GM23338 (cell line): ENCODE measurements at regions not wholly inside any gene's neighbourhood (a gene's known extent, or its start where the extent isn't known, plus 50 kb on each side); places are given as distances from the start of the nearest gene placed in this dataset.
"Not testable (repeated sequence)": the region's sequence is repeated elsewhere in the genome, so short reads cannot be mapped to it uniquely, and the experiment has no call there.

Experiments used
- ATAC-seq: fragments of 200-7000 bp; cut with Tn5 transposase; 3 replicates; pipeline ENCODE4 v1.9.1; 2020
- DNase-seq: peaks from one replicate; pipeline ENCODE4 v3.0.0-alpha.2; 2015; ENCODE audit warnings: low spot score
- H2AFZ ChIP-seq: fragments of 200-600 bp; sonication (generic); 2 replicates; pipeline ENCODE4 v1.8.0; 2016; ENCODE audit warnings: antibody characterized with exemption, mild to moderate bottlenecking, moderate library complexity
- H3F3A ChIP-seq: fragments of 200-600 bp; sonication (generic); replicated peaks from 2 replicates; pipeline ENCODE4 v1.8.0; 2017; ENCODE audit warnings: antibody characterized with exemption, mixed run types, low read depth
- H3K27ac ChIP-seq: fragments of 200-600 bp; sonication (generic); 2 replicates; pipeline ENCODE4 v1.6.1; 2016; ENCODE audit warnings: low read depth
- H3K27me3 ChIP-seq: fragments of 200-600 bp; sonication (generic); 2 replicates; pipeline ENCODE4 v1.8.0; 2016; ENCODE audit warnings: mild to moderate bottlenecking, mixed run types, moderate library complexity; ENCODE audit not compliant: insufficient read depth
- H3K36me3 ChIP-seq: fragments of 200-600 bp; sonication (generic); 2 replicates; pipeline ENCODE4 v1.8.0; 2016; ENCODE audit warnings: mild to moderate bottlenecking; ENCODE audit not compliant: insufficient read depth
- H3K4me1 ChIP-seq: fragments of 200-600 bp; sonication (generic); 2 replicates; pipeline ENCODE4 v1.8.0; 2016; ENCODE audit warnings: mild to moderate bottlenecking, moderate library complexity; ENCODE audit not compliant: insufficient read depth
- H3K4me2 ChIP-seq: fragments of 200-600 bp; sonication (generic); 2 replicates; pipeline ENCODE4 v1.7.1; 2017; ENCODE audit warnings: mixed run types
- H3K4me3 ChIP-seq: fragments of 200-600 bp; sonication (generic); 2 replicates; pipeline ENCODE4 v1.6.1; 2016; ENCODE audit warnings: mixed run types
- H3K79me2 ChIP-seq: fragments of 200-600 bp; sonication (generic); replicated peaks from 2 replicates; pipeline ENCODE4 v1.8.0; 2017; ENCODE audit warnings: mild to moderate bottlenecking; ENCODE audit not compliant: insufficient read depth
- H3K9me2 ChIP-seq: fragments of 200-600 bp; sonication (generic); 2 replicates; pipeline ENCODE4 v1.8.0; 2017; ENCODE audit not compliant: insufficient read depth
- H4K20me1 ChIP-seq: fragments of 200-600 bp; sonication (generic); replicated peaks from 2 replicates; pipeline ENCODE4 v1.8.0; 2017; ENCODE audit warnings: mild to moderate bottlenecking; ENCODE audit not compliant: insufficient read depth
- H3K27ac Mint-ChIP-seq: 2 replicates; pipeline ENCODE4 v1.8.0; 2020; ENCODE audit warnings: inconsistent platforms, mild to moderate bottlenecking, moderate library complexity, mixed read lengths
- H3K27me3 Mint-ChIP-seq: 3 replicates; pipeline ENCODE4 v1.8.0; 2022; ENCODE audit warnings: low read depth, mild to moderate bottlenecking, moderate library complexity, mixed read lengths, inconsistent platforms; ENCODE audit not compliant: insufficient read depth, poor library complexity
- H3K36me3 Mint-ChIP-seq: 3 replicates; pipeline ENCODE4 v1.8.0; 2021; ENCODE audit warnings: low read depth, mild to moderate bottlenecking, inconsistent platforms, moderate library complexity, mixed read lengths
- H3K4me1 Mint-ChIP-seq: 3 replicates; pipeline ENCODE4 v1.8.0; 2020; ENCODE audit warnings: mild to moderate bottlenecking, inconsistent platforms, mixed read lengths
- H3K4me3 Mint-ChIP-seq: 3 replicates; pipeline ENCODE4 v1.8.0; 2021; ENCODE audit warnings: moderate library complexity, mild to moderate bottlenecking, inconsistent platforms, mixed read lengths
- H3K9me3 Mint-ChIP-seq: 3 replicates; pipeline ENCODE4 v1.8.0; 2020; ENCODE audit warnings: moderate library complexity, mild to moderate bottlenecking, inconsistent platforms, mixed read lengths

GRCh38 chr9:61953108-61953507, 763.3 kb downstream of the SPATA31A7 start:
- H3K27ac Mint-ChIP-seq, H3K4me3 Mint-ChIP-seq, H3K36me3 Mint-ChIP-seq, H3K4me1 ChIP-seq, ATAC-seq, H3K79me2 ChIP-seq, H3K27me3 ChIP-seq, H3K36me3 ChIP-seq, H3K4me3 ChIP-seq, H3K27me3 Mint-ChIP-seq, H3F3A ChIP-seq, H3K4me2 ChIP-seq, H2AFZ ChIP-seq, DNase-seq, H3K27ac ChIP-seq, H4K20me1 ChIP-seq, H3K4me1 Mint-ChIP-seq, H3K9me2 ChIP-seq, H3K9me3 Mint-ChIP-seq: not testable (repeated sequence)

GRCh38 chr9:61971635-61972034, 781.8 kb downstream of the SPATA31A7 start:
- H3K27ac ChIP-seq, DNase-seq, H3K4me3 Mint-ChIP-seq, H3K27me3 ChIP-seq, H3K9me2 ChIP-seq, H3K36me3 Mint-ChIP-seq, H3K4me1 Mint-ChIP-seq, H3F3A ChIP-seq, H3K27ac Mint-ChIP-seq, ATAC-seq, H3K27me3 Mint-ChIP-seq, H3K79me2 ChIP-seq, H3K4me1 ChIP-seq, H2AFZ ChIP-seq, H3K4me3 ChIP-seq, H4K20me1 ChIP-seq, H3K36me3 ChIP-seq, H3K4me2 ChIP-seq, H3K9me3 Mint-ChIP-seq: not testable (repeated sequence)

GRCh38 chr9:61974501-61974900, 784.7 kb downstream of the SPATA31A7 start:
- not testable (repeated sequence) for H4K20me1 ChIP-seq, H3K4me3 Mint-ChIP-seq, H3K27me3 Mint-ChIP-seq, H3K79me2 ChIP-seq, DNase-seq, H3K36me3 ChIP-seq, H3F3A ChIP-seq, H3K4me2 ChIP-seq, H3K9me2 ChIP-seq, H3K27ac ChIP-seq, H3K27ac Mint-ChIP-seq, ATAC-seq, H3K9me3 Mint-ChIP-seq, H3K4me1 ChIP-seq, H3K36me3 Mint-ChIP-seq, H3K27me3 ChIP-seq, H3K4me1 Mint-ChIP-seq, H2AFZ ChIP-seq, H3K4me3 ChIP-seq

GRCh38 chr9:61976318-61976717, 786.5 kb downstream of the SPATA31A7 start:
- H3K4me2 ChIP-seq, H3K27ac Mint-ChIP-seq, H3K27me3 Mint-ChIP-seq, H3K4me1 ChIP-seq, DNase-seq, H3K4me3 Mint-ChIP-seq, H3F3A ChIP-seq, H3K36me3 Mint-ChIP-seq, H2AFZ ChIP-seq, H3K4me1 Mint-ChIP-seq, H3K27ac ChIP-seq, H4K20me1 ChIP-seq, H3K9me2 ChIP-seq, H3K27me3 ChIP-seq, H3K36me3 ChIP-seq, H3K4me3 ChIP-seq, H3K79me2 ChIP-seq, H3K9me3 Mint-ChIP-seq: not testable (repeated sequence)
- ATAC-seq: peak; percentile 68

- not testable (repeated sequence) for H3K4me3 ChIP-seq, H3K9me3 Mint-ChIP-seq, ATAC-seq, H3K27me3 ChIP-seq, H3K27ac Mint-ChIP-seq, H2AFZ ChIP-seq, H3K4me1 ChIP-seq, H3K79me2 ChIP-seq, H3K36me3 ChIP-seq, H3F3A ChIP-seq, DNase-seq, H4K20me1 ChIP-seq, H3K27me3 Mint-ChIP-seq, H3K36me3 Mint-ChIP-seq, H3K4me1 Mint-ChIP-seq, H3K4me3 Mint-ChIP-seq, H3K27ac ChIP-seq, H3K4me2 ChIP-seq, H3K9me2 ChIP-seq
Observed at GRCh38 chr9:61982727-61983126, 792.9 kb downstream of the SPATA31A7 start.

- H3K27me3 Mint-ChIP-seq, H3K36me3 ChIP-seq, H3K4me3 Mint-ChIP-seq, H3K27ac ChIP-seq, H3K79me2 ChIP-seq, H3F3A ChIP-seq, H3K9me3 Mint-ChIP-seq, H3K4me2 ChIP-seq, H3K36me3 Mint-ChIP-seq, H2AFZ ChIP-seq, H3K4me3 ChIP-seq, H3K4me1 Mint-ChIP-seq, H4K20me1 ChIP-seq, H3K9me2 ChIP-seq, H3K4me1 ChIP-seq, ATAC-seq, H3K27ac Mint-ChIP-seq, H3K27me3 ChIP-seq, DNase-seq: not testable (repeated sequence)
Observed at GRCh38 chr9:61983441-61983840, 793.6 kb downstream of the SPATA31A7 start.

- not testable (repeated sequence) for ATAC-seq, H3K4me3 Mint-ChIP-seq
Observed at GRCh38 chr9:61983954-61984353, 794.1 kb downstream of the SPATA31A7 start.

More at GRCh38 chr9:61983954-61984353, 794.1 kb downstream of the SPATA31A7 start:
- not testable (repeated sequence) for H3K36me3 Mint-ChIP-seq, H3K9me3 Mint-ChIP-seq, H3K36me3 ChIP-seq, H2AFZ ChIP-seq, H3K79me2 ChIP-seq, H3F3A ChIP-seq, H4K20me1 ChIP-seq, H3K27me3 ChIP-seq, H3K9me2 ChIP-seq, H3K4me3 ChIP-seq, H3K27ac ChIP-seq, H3K4me1 ChIP-seq, H3K27me3 Mint-ChIP-seq, H3K4me1 Mint-ChIP-seq, H3K27ac Mint-ChIP-seq, H3K4me2 ChIP-seq, DNase-seq
